ENCODE measurements at regions not wholly inside any gene's neighbourhood (a gene's known extent, or its start where the extent isn't known, plus 50 kb on each side); places are given as distances from the start of the nearest gene placed in this dataset.

- peak in 1 of 2 experiments; percentile 27 for DNase-seq
These were observed 136.6 kb downstream of the INSIG2 start for GRCh38 chr2:118224895-118225311.

DNA sequence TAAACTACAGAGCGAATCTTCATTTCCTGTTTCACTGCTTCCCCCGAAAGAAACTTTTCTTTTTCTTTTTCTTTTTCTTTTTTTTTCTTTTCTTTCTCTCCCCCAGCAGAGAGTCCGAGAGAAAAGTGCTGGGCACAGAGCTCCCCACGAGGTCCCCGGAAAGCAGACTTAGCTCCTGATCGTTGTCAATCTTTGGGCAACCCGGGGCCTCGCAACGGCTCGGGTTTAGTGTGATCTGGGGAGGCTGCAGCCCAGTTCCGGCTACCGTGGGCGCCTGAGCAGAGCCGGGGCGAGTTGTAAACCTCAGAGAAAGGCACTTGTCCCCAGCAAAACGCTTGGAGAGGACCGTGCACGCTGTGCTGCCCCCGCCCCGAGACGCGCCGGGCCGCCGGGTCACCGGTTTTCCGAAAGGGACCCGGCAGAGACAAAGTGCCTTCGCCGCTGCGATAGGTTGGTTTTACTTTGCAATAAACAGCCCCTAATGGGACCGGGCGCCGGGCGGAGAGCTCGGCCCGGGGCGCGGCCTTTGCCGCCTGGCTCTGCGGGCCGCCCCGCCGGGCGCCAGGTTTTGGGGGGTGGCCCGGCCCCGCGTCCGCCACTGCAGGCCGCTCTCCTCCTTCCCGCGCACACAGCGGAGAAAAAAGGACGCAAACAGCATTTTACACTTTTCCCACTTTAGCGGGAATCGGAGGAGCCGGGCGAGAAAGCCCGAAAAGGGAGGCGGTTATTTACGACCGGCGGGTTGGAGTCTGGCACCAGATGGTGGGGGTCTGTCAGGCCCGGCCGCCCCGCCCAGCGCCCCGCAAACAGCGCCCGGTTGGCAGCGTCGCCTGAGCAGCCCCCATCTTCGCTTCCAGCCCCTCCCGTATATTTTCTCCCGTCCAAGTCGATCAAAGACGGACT is 136.0 kb downstream of the INSIG2 start:
- peak in 1 of 2 experiments; percentile 41 for DNase-seq

- peak in 1 of 2 experiments; percentile 41 for DNase-seq
These were observed 135.3 kb downstream of the INSIG2 start for GRCh38 chr2:118223511-118223991.

DNA sequence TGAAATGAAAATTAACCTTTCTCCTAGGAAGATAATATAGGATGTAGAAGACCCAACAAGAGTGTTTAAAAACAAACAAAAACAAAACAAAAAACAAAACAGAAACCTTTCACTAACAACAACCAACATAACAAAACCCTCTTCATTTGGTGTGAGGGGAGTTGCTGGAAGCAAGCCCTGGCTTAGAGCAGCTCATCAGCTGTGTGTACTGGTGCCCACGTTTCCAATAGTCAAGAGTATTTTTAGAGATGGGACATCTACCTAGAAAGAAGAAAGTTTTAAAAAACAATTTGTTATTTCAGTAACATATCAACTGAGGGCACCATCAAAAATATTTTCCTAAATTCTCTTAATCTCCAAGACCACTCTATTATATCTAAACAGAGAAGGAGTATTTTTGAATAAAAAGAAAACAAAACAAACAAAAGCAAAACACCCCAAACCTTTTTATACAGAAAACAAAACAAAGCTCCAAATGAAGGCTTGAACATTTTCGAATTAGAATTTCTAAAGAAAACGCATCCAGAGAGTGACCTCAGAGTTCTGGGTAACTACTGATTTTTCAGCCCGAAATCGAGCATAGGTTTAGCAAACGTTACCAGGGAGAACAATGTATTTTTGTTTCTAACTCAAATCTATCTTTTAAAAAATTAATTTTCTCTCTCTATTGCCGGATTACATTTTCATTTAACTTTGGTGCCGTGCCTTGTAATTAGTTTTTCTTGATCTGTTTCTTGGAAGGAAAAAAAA is 134.6 kb downstream of the INSIG2 start:
- peak in 1 of 2 experiments; percentile 9 for DNase-seq

GRCh38 chr2:118222273-118222594 is 134.0 kb downstream of the INSIG2 start:
- DNase-seq, result no peak

GRCh38 chr2:118221536-118222272 is 133.4 kb downstream of the INSIG2 start:
- peak; percentile 78 to 84 for DNase-seq

- peak in 1 of 2 experiments; percentile 3 for DNase-seq
These were observed 131.3 kb downstream of the INSIG2 start for GRCh38 chr2:118219611-118220010.

DNA sequence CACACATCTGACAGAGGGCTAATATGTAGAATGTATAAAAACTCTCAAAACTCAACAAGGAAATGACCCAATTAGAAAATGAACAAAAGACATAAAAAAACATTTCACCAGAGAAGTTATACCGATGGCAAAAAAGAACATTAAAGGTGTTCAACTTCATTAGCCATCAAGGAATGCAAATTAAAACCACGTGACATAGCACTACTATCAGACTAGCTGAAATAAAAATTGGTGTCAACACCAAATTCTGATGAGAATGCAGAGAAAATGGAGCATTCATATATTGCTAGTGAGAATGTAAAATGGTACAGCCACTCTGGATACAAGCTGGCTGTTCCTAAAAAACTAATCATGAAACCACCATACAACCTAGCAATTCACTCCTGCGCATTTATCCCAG is 128.0 kb downstream of the INSIG2 start:
- DNase-seq, result no peak

DNA sequence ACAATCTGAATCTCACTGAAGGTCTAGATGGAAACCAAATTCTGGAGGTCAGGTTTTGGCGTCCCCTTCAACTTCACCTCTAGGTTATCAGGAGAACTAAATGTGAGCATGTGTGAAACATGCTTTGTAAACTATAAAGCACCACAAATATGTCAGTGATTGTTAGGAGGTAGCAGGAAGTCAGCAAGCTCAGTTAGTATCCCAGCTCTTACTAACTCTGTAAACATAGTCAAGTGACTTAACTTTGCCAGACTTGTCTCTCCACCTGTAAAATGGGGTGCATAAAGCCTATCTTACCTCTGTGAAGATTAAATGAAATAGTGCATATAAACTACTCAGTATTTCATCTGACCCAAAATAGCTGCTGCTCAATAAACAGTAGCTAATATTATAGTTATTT is 121.5 kb downstream of the INSIG2 start:
- DNase-seq, result no peak

DNA sequence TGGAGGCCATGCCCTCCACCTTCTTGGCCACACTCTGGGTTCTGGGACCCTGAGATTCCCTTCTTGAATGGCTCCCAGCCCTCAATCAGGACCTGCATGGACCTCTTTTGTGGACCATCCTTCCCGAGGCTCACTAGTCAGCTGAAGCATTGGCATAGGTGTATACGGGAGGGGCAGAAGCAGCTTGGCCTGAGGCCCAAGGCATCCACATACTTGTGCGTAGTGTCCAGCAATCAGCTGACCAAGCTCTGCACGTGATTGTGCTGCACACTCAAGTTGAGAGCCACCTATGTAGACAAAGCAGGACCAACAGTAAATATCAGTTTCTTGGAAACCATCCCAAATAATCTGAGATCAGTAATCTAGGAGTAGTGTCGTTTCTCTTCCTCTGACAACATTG is 119.6 kb downstream of the INSIG2 start:
- DNase-seq, result no peak

DNA sequence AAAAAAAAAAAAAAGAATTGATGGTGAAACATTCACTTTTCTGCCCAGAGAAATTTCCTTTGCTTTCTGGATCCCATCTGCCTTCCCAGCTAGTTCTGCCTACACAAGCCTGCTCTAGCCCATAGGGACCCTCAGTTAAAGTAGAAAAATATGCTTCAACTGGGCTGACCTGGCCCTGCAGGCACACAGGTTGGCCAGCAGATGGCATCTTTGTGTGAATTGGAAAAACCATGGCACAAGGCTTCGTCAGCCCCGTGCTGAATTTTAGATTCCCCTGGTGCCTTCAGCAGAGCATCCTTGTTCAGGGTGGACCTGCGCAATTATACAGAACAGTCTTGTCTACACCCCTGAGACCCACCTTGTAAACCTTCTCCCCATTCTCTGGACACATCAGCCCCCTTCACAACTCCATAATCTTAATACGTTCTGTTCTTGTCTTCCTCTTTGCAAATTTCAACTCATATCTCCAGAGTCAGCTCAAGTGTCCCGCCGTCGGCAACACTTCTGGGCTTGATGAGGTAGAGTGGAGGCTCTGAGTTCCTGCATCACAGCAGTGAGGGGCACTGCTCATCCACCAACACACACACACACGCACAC is 114.5 kb downstream of the INSIG2 start:
- DNase-seq, result peak; percentile 31 to 71

- DNase-seq, result peak in 1 of 2 experiments; percentile 22
These were observed 110.0 kb downstream of the INSIG2 start for GRCh38 chr2:118198268-118198667.

DNA sequence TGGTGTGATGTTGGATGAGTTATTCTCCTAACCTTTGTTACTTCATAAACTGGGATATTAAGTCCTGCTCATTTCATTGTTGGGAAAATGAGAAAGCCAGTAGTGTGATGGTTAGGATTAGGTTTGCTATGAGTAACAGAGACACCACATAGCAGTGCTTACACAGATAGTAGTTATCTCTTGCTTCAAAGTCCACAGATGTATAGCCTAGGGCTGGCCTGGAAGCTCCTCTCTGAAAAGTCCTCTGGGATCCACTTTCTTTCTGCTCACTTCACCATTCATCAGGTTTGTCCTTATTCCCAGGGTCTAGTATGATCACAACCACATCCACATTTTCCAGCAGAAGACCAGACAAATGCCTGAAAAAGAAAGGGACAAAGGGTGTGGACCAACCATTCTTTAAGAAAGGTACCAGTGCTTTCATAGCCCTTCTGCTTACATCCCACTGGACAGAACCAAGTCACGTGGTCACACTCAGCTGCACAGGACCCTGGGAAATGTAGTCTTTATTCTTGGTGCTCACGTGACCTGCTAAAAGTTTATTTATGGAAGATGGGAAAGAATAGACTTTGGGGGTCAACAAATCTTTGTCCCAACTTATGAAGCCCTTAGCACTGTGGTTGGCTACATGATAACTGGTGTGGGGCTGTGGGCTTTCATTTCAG is 108.9 kb downstream of the INSIG2 start:
- peak; percentile 61 to 77 for DNase-seq

GRCh38 chr2:118190474-118190873 is 102.2 kb downstream of the INSIG2 start:
- DNase-seq, result peak; percentile 72 to 77

GRCh38 chr2:118186858-118187254 is 98.6 kb downstream of the INSIG2 start:
- no peak for DNase-seq

DNA sequence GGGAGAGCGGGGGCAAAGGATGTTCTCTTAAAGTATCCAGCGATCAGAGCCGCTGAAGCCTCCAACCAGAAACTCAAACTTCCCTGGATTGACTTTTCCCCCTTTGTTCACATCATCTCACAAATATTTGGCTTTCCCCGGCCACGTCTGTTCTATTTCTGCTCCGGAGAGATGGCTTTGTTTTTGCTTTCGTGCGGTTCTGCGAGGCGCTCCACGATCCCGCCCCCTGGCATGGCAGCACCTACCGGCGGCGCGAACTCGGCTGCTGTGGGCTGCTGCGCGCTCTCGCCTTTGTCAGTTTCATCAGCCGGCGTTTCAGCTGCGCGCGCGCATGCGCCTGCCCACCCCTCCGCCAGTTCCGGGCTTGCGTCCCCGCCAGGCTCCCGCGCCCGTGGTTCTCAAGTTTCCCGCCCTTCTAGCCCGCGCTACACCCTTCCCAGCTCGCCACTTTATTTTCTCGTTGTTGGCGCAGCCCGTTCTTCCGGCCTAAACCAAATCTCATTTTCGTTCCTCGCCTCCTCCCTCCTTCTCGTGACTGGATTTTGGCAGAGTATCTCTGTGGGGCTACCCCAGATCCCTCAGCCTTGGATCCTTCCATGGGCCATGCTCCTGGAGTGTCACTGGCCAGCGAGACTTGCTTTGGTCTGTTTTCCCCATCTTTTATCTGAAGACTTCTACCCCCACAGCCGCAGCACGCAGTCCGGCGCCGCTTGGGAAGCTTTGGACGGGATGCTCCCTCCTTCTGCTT is 98.0 kb downstream of the INSIG2 start:
- DNase-seq, result peak; percentile 79 to 95

DNA sequence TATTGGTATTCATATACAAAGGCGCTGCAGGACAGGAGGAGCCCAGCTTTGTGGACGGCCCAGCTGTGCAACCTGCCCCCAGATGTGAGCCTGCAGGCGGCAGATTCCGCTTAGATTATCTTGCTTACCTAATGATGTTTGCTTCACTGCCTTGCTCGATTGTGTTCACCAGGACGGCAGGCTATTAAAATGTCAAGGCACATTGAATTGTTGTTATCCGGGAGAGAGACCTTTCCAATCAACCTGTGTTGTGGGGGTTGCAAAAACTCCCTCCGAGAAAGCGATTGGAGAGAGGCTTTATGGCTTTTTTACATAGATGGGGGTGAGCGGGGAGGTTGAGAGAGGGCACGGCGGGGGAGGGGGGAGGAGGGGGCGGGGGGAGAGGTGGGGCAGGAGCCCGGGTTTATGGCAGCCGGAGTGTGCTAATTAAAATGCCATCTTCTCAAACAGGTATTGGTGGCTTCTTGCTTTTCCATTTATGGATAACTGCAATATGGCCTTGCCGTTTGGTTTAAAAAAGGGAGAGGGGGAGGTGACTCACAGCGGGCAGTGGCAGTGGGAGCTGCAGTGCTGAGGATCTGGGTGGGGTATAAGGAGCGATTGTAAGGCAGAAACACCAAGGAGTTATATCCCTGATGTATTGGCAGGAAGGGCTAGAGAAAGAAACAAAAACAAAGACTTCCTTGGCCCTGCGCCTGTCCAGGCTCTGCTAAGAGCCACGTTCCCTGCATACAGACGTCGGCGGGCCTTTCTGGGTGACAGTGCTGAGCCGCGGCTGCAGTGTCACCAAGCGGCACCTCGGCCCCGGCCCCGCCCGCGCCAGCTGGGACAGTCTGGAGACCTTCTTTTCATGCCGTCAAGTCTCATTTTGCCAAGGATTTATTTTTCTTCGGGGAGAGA is 97.2 kb downstream of the INSIG2 start:
- peak; percentile 92 to 94 for DNase-seq

- no peak for DNase-seq
These were observed 95.1 kb downstream of the INSIG2 start for GRCh38 chr2:118183381-118183780.

DNA sequence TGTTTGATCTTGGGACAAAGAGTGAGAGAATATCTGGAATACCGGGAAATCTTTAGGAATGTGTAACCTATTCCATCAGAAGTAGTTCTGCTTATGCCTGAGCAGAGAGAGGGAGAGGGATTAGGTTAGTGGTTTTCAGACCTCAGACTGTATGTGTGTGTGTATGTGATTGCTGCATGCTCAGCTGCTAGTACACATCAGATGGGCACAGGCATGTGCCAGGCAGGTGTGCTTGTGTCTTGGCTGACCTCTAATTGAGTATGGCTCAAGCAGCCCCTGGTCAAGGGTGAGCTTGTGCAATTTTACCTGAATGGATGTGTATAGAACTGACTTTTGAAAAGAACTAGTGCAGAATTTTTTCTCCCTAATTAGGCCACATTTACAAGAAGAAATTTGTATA is 91.2 kb downstream of the INSIG2 start:
- no peak for DNase-seq

DNA sequence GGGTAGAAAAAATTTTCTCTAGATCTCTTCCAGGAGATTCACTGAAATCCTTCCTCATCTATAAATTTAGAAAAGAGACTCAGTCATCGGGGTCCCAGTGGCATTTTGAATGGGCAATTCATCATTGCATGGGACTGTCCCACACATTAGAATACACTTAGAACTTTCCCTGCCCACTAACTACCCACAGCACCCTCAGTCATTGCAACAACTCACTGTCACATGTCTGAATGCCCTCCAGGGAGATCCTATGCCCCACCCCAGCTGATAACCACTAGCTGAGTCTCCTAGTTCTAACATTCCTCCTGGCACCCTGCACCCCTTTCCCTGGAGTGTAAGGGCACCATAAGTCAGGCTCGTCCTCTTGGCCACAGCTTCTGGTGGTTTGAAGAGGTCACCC is 89.6 kb downstream of the INSIG2 start:
- DNase-seq, result no peak

All from NCI-H526 (cell line).